ENCODE measurements at regions not wholly inside any gene's neighbourhood (a gene's known extent, or its start where the extent isn't known, plus 50 kb on each side); places are given as distances from the start of the nearest gene placed in this dataset.

GRCh38 chr6:26149240-26149639 lies 62.0 kb downstream of the HFE start:
- no peak for DNase-seq (ENCODE audit: low spot score)

GRCh38 chr6:26152226-26153101 lies 65.2 kb downstream of the HFE start:
- DNase-seq (ENCODE audit: low spot score): no peak

- DNase-seq (ENCODE audit: low spot score): peak; percentile 20
Measured at GRCh38 chr6:26155061-26155930, 68.1 kb downstream of the HFE start.

- DNase-seq (ENCODE audit: low spot score): peak; percentile 93
Measured at GRCh38 chr6:26156105-26156849, 69.0 kb downstream of the HFE start.

GRCh38 chr6:26156850-26157250 lies 69.6 kb downstream of the HFE start:
- DNase-seq (ENCODE audit: low spot score): peak; percentile 16

GRCh38 chr6:26157251-26158075 lies 70.2 kb downstream of the HFE start:
- DNase-seq (ENCODE audit: low spot score): peak; percentile 96

- DNase-seq (ENCODE audit: low spot score): no peak
Measured at GRCh38 chr6:26158076-26158580, 70.9 kb downstream of the HFE start.

GRCh38 chr6:26158581-26159356 lies 71.5 kb downstream of the HFE start:
- DNase-seq (ENCODE audit: low spot score): peak; percentile 57

GRCh38 chr6:26159357-26160273 lies 72.4 kb downstream of the HFE start:
- no peak for DNase-seq (ENCODE audit: low spot score)

- DNase-seq (ENCODE audit: low spot score): no peak
Measured at GRCh38 chr6:26161322-26161721, 74.1 kb downstream of the HFE start.

GRCh38 chr6:26162399-26162798 lies 75.2 kb downstream of the HFE start:
- DNase-seq (ENCODE audit: low spot score): no peak

- no peak for DNase-seq (ENCODE audit: low spot score)
Measured at GRCh38 chr6:26163427-26164119, 76.3 kb downstream of the HFE start.

- DNase-seq (ENCODE audit: low spot score): no peak
Measured at GRCh38 chr6:26164120-26164505, 76.9 kb downstream of the HFE start.

- no peak for DNase-seq (ENCODE audit: low spot score)
Measured at GRCh38 chr6:26165261-26165790, 78.1 kb downstream of the HFE start.

GRCh38 chr6:26170181-26170580 lies 83.0 kb downstream of the HFE start:
- DNase-seq (ENCODE audit: low spot score): no peak

- no peak for DNase-seq (ENCODE audit: low spot score)
Measured at GRCh38 chr6:26170951-26171841, 84.0 kb downstream of the HFE start.

GRCh38 chr6:26172608-26172968 lies 85.4 kb downstream of the HFE start:
- DNase-seq (ENCODE audit: low spot score): no peak

- no peak for DNase-seq (ENCODE audit: low spot score)
Measured at GRCh38 chr6:26173836-26174145, 86.6 kb downstream of the HFE start.

All from hepatic stellate cell (primary cell).